ENCODE measurements at regions not wholly inside any gene's neighbourhood (a gene's known extent, or its start where the extent isn't known, plus 50 kb on each side); places are given as distances from the start of the nearest gene placed in this dataset.

DNA sequence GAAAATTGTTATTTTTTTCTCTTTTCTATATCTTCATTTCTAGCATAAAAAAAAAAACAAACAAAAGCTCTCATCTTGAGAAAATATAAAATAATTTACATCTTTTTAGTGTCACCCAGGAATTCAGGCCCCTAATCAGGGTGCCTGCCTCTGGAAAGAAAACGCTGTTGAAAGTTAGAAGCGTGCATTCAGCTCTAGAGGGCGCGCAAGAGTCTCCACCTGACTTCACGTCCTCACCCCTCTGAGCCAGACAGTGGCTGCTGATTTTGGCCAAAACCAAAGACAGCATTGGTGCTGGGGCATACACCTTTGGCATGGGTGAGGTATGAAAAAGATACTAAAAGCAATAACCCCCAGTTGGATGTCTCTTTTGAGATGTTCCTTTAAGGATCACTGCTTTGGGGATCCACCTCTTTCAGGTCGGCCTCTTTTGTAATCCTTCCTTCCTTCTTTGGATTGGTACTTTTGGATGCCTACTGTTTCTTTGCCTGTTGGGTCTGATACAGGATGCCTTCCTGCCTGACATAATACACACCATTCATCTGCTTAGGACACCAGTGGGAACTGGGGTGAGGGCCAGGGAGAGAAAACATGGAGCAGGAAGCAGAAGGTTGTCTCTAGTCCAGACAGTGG is 77.6 kb upstream of the CHRM3 start:
- H3K27ac Mint-ChIP-seq: no peak overlapping the region
- H3K9me3 Mint-ChIP-seq (ENCODE audit: low read depth): no peaks in the 10 kb centered on the region
- no peaks in the 10 kb centered on the region for H3K36me3 Mint-ChIP-seq (ENCODE audit: insufficient read depth)
- H3K27me3 Mint-ChIP-seq: peaks cover 24% of the 10 kb centered on the region
- no peaks in the 10 kb centered on the region for H3K4me1 Mint-ChIP-seq (ENCODE audit: low read depth)
- TF ChIP-seq, protein P1, sequence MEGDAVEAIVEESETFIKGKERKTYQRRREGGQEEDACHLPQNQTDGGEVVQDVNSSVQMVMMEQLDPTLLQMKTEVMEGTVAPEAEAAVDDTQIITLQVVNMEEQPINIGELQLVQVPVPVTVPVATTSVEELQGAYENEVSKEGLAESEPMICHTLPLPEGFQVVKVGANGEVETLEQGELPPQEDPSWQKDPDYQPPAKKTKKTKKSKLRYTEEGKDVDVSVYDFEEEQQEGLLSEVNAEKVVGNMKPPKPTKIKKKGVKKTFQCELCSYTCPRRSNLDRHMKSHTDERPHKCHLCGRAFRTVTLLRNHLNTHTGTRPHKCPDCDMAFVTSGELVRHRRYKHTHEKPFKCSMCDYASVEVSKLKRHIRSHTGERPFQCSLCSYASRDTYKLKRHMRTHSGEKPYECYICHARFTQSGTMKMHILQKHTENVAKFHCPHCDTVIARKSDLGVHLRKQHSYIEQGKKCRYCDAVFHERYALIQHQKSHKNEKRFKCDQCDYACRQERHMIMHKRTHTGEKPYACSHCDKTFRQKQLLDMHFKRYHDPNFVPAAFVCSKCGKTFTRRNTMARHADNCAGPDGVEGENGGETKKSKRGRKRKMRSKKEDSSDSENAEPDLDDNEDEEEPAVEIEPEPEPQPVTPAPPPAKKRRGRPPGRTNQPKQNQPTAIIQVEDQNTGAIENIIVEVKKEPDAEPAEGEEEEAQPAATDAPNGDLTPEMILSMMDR (IDR thresholded peaks at IDR 0.05; ENCODE audit: unreplicated experiment): peak; percentile 69
- peak; percentile 23 for DNase-seq (ENCODE audit: low spot score, unreplicated experiment)
- no peak overlapping the region for H3K4me3 Mint-ChIP-seq (ENCODE audit: low read depth)

DNA sequence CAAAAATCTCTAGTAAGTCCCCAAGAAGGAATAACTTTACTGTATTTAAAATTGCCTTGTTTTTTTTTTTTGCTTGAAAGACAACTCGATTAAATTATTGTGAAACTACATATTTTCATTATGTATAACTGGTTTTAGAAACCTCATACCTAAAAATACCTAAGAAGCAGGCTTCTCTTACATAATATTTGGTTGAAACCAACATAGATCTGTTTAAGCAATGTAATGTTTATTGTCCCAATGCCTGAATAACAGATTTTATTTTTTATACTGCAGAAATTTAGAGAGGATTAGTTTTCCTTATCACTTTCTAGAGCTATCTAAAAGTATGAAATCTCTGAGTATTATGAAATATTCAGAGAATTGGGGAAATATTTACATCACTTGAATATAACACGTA is 78.5 kb upstream of the CHRM3 start:
- Mint-ChIP-seq H3K27me3 (peaks cover 18% of the 10 kb centered on the region), H3K4me3 (ENCODE audit: low read depth) (no peak overlapping the region), H3K4me1 (ENCODE audit: low read depth) (no peaks in the 10 kb centered on the region), H3K36me3 (ENCODE audit: insufficient read depth) (no peaks in the 10 kb centered on the region), H3K27ac (no peak overlapping the region), H3K9me3 (ENCODE audit: low read depth) (no peaks in the 10 kb centered on the region)
- TF ChIP-seq, protein P1 (IDR thresholded peaks at IDR 0.05; ENCODE audit: unreplicated experiment): no peak
- no peak for DNase-seq (ENCODE audit: low spot score, unreplicated experiment)

DNA sequence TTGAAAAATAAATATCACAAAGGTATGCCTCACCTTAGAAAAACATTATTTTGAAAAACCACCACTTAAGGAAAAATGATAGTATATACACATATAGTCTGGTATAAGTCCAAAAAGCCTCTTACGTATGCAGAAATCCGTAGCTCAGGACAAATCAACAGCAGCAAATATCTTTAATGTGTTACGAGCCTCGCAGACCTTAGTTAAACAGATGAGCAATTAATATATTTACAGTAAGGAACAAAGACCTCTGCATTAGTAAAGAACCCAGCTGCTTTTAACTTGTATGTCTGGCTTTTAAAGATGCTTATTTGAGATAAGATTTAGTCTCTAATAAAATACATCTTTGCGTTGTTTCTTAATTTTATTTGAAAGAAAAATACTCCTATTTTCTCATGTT is 79.9 kb upstream of the CHRM3 start:
- TF ChIP-seq, protein P1 (IDR thresholded peaks at IDR 0.05; ENCODE audit: unreplicated experiment): no peak
- Mint-ChIP-seq H3K27me3 (peaks cover 10% of the 10 kb centered on the region), H3K9me3 (ENCODE audit: low read depth) (no peaks in the 10 kb centered on the region), H3K27ac (no peak overlapping the region), H3K4me3 (ENCODE audit: low read depth) (no peak overlapping the region), H3K4me1 (ENCODE audit: low read depth) (no peaks in the 10 kb centered on the region), H3K36me3 (ENCODE audit: insufficient read depth) (no peaks in the 10 kb centered on the region)
- no peak for DNase-seq (ENCODE audit: low spot score, unreplicated experiment)

DNA sequence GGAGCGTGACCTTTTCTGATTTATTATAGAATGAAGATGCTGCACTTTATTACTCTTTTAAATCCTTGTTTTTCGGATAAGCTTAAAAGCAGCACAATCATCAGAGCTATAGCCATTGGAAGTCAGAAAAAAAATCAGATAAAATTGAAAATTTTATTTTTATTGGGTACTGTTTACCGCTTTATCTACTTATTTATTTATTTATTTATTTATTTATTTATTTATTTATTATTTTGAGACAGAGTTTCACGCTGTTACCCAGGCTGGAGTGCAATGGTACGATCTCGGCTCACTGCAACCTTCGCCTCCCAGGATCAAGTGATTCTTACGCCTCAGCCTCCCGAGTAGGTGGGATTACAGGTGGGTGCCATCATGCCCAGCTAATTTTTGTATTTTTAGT is 83.1 kb upstream of the CHRM3 start:
- no peaks in the 10 kb centered on the region for H3K4me1 Mint-ChIP-seq (ENCODE audit: low read depth)
- H3K27me3 Mint-ChIP-seq: peaks cover 6% of the 10 kb centered on the region
- H3K36me3 Mint-ChIP-seq (ENCODE audit: insufficient read depth): no peaks in the 10 kb centered on the region
- H3K9me3 Mint-ChIP-seq (ENCODE audit: low read depth): no peaks in the 10 kb centered on the region
- TF ChIP-seq, protein P1 (IDR thresholded peaks at IDR 0.05; ENCODE audit: unreplicated experiment): no peak
- no peak overlapping the region for H3K27ac Mint-ChIP-seq
- DNase-seq (ENCODE audit: low spot score, unreplicated experiment): no peak
- no peak overlapping the region for H3K4me3 Mint-ChIP-seq (ENCODE audit: low read depth)

GRCh38 chr1:239302696-239303095 is 83.7 kb upstream of the CHRM3 start:
- DNase-seq (ENCODE audit: low spot score, unreplicated experiment): no peak
- Mint-ChIP-seq H3K4me1 (ENCODE audit: low read depth) (no peaks in the 10 kb centered on the region), H3K27me3 (peaks cover 6% of the 10 kb centered on the region), H3K9me3 (ENCODE audit: low read depth) (no peaks in the 10 kb centered on the region), H3K36me3 (ENCODE audit: insufficient read depth) (no peaks in the 10 kb centered on the region), H3K27ac (no peak overlapping the region), H3K4me3 (ENCODE audit: low read depth) (no peak overlapping the region)
- TF ChIP-seq, protein P1 (IDR thresholded peaks at IDR 0.05; ENCODE audit: unreplicated experiment): no peak

All from progenitor cell of endocrine pancreas (in vitro differentiated cells).